NCI-H526 treated with DMSO at 0.1 percent for 48 hours (cell line): ENCODE measurements at regions not wholly inside any gene's neighbourhood (a gene's known extent, or its start where the extent isn't known, plus 50 kb on each side); places are given as distances from the start of the nearest gene placed in this dataset.

Experiments used
- DNase-seq: peaks from one replicate; lab custom pipeline; 2025; lab: John Stamatoyannopoulos, UW

- DNase-seq: no peak
Measured at GRCh38 chr10:113368666-113369364, 184.0 kb upstream of the HABP2 start.

- DNase-seq: no peak
Measured at GRCh38 chr10:113369365-113369694, 183.5 kb upstream of the HABP2 start.

- no peak for DNase-seq
Measured at GRCh38 chr10:113376428-113376827, 176.4 kb upstream of the HABP2 start.

- DNase-seq: no peak
Measured at GRCh38 chr10:113379091-113379490, 173.8 kb upstream of the HABP2 start.

- no peak for DNase-seq
Measured at GRCh38 chr10:113381416-113381815, 171.4 kb upstream of the HABP2 start.

DNA sequence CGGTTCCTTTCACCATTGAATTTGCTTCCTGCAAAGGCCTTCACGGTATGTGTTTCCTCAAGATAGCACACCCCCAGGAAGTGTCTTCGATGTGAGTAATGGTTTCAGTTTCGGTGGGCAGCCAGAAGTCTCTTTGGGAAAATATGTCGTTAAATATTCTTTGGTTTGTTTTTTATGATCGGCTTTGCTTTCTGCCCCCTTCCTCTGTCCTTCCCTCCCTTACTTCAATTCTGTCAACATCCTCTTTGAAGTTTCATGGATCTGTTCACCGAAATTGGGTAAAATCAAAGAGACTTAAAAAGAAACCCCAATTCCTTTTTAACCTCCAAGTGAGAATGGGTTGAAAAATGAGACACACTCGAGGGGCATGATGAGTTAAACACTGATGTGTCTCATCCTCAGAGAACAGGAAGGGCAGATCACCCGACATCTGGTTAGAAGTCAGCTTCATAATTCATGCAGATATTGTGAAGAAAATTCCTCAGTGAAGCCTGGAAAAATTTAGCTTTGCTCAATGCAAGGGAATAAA, 170.8 kb upstream of the HABP2 start:
- no peak for DNase-seq

DNA sequence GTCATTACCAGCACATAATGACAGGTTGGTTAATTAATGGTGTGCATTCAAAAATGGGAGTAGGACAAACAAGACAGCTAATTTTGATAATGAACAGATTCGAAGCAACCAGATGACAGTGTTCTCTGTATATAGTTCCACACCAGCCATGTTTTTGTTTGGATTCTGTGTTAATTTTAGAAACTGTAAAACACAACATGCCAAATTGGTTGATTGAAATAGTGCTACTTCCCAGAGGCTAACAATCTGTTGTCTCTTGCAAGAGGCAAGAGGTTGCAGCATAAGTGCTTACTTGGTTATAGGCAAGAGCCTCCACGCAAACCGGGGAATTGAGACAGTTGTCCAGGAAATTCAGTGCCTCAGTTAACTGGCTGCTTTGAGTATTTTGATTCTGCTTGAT, 170.2 kb upstream of the HABP2 start:
- DNase-seq: no peak

- DNase-seq: no peak
Measured at GRCh38 chr10:113384181-113384580, 168.7 kb upstream of the HABP2 start.

GRCh38 chr10:113385021-113385999, 167.5 kb upstream of the HABP2 start:
- peak; percentile 41 for DNase-seq

DNA sequence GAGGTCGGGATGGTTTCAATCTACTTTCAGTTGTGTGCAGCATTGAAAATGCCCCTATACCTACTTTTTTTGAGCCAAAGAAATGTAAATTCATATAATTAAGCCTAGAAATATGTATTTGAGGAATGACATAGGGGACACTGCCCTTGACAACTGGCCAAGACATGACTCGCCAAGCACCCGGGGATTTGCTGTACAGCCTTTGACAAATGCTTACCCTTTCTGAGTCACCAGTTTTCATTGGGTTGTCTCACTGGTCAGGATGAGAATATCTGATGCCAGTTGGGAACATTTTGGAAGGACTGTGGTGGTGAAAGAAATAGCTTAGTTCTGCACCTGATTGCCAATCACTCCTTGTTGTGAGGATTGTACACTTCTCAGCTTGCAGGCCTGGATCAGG, 166.8 kb upstream of the HABP2 start:
- no peak for DNase-seq

DNA sequence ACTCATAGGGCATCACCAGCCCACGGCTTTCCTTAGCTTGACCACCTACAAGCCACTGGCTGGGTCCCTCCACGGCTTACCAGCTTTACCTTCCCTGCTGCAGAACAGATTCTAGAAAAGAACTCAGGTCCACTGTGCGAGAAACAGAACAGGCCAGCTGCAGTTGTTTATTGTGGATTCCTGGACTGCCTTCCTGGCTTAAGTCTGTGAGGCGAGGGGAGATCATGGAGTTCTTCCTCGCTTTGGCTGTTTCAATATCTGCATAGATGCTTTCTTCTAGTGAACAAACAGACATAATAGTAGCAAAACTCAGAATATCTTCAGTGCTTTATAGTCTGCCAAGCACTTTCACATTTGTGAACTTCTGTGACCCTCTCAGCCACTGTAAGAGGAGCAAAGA, 162.9 kb upstream of the HABP2 start:
- DNase-seq: no peak

GRCh38 chr10:113390896-113391295, 162.0 kb upstream of the HABP2 start:
- peak; percentile 3 for DNase-seq

DNA sequence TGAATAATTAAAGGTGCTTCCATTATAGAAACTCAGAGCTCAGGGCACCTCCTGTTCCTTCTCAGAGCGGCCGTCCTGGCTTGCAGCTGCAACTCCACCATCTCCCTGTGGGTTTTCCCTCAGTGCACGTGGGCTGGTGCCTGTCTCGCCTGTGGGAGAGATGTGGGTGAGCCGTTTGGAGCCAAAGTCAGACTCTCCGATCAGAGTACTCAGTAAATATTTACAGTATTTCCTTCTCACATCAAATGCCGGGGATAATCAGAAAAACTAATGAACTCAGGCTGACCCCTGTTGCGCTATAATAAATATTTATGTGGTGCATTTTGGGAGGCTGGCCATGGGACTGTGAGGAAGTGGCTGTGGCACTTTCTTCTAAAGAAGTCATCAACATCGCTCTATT, 155.8 kb upstream of the HABP2 start:
- no peak for DNase-seq

DNA sequence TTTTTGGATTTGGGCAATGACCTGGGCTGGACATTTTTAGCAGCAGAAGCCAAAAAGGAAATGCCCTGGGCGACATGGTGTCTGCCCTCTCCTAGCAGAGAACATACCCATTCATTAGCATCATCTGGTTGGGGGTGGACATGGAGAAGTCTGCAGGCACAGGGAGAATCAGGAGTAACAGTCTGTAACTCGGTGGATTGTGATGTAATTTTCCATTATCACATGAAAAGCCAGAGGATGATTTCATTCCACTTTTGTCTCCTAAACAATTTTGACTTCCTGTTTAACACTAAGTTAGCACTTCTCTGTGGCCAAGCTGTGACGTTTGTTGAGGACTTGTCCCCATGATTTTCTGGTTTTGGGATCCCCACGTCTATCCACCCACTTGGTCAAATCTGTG, 153.8 kb upstream of the HABP2 start:
- no peak for DNase-seq

GRCh38 chr10:113402602-113403001, 150.3 kb upstream of the HABP2 start:
- DNase-seq: no peak

GRCh38 chr10:113407218-113407617, 145.6 kb upstream of the HABP2 start:
- no peak for DNase-seq

DNA sequence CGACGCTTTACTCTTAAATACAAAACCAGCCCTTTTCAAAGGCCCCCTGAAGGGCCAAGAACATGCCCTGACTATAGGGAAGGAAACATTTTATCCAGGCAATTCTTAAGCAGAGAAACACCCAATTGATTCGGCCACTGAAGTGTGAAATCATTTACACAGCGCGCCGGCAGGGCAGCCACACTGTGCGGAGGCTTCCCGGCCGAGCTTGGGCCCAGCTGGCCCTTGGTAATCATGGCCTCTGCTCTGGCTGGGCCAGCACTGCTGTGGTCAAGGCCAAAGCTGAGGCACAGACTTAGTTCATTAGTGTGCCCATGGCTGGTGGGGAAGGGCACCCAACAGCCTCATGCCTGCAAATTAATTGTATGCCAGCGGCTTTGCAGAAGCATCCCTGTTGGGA, 143.7 kb upstream of the HABP2 start:
- DNase-seq: no peak

GRCh38 chr10:113410618-113411017, 142.2 kb upstream of the HABP2 start:
- DNase-seq: no peak

DNA sequence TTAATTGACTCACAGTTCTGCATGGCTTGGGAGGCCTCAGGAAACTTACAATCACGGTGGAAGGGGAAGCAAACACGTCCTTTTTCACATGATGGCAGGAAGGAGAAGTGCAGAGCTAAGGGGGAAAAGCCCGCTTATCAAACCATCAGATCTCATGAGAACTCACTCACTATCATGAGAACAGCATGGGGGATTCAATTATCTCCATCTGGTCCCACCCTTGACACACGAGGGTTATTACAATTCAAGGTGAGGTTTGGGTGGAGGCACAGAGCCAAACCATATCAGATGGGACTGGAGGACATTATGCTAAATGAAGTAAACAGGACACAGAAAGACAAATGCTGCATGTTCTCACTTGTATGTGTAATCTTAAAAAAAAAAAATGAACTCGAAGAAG, 141.4 kb upstream of the HABP2 start:
- no peak for DNase-seq

DNA sequence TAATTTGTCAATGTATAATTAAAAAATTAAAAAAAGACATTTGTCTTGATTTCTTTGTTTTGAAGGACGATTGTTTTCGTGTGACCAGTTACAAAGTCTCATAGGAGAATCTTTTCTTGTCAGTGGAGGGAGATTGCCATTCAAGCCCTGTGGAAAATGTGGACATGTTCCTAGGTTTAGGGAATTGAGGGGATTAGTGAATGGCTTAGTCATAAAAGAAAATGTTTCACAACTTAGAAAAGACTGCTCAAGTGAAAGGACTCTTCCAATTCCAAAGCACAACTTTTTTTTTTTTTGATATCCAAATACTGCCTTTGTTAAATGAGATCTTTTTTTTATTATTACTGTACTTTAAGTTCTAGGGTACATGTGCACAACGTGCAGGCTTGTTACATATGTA, 140.7 kb upstream of the HABP2 start:
- no peak for DNase-seq

DNA sequence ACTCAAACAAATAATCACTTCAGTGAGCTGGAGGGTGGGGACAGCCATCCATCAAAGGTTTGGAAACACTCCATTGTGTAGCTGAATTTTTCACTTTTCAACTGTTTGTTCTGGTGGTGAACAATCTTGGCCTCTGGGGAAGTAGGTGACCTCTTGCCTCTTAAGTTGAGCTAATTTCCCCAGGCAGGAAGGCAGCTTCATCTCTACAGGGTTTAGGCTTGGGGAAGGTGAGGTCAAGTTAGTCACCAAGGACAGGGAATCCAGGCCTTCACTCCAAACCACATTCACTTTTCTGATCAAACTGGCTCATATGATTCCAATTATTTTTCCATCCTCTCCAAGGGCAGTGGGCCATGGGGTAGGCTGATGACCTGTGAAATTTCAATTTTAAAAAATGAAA, 138.3 kb upstream of the HABP2 start:
- no peak for DNase-seq

- DNase-seq: no peak
Measured at GRCh38 chr10:113415246-113415645, 137.6 kb upstream of the HABP2 start.

DNA sequence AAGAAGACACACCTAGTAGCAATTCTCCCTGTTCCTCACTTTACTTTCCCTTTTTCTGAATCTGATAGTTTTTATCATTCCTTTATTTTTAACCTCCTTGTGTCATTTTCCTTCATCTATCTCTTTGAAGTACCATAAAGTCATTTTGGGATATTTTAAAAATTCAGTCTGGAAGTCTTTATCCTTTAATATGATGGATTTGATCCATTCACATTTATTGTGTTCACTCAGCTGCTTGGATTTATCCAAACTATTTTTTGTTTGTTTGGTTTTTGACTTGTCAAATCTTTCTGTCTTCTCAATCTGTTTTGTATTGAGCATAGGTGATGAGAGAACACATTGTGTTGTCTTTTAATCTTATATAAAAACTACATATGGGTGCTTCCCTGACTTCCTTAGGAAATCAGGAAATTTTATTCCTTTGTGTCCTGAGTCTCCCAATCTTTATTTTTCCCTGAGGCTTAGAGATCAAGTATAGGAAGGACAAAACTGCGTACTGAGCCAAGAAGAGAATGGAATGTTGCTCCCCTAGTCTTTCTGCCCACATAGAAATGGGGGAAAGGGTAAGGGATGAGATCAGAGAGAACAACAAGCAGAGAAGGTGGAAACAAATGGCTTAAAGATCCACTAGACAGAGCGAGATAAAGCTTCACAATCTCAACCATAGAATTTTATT, 132.7 kb upstream of the HABP2 start:
- no peak for DNase-seq
